Amniotic epithelial cell (primary cell): ENCODE measurements at regions not wholly inside any gene's neighbourhood (a gene's known extent, or its start where the extent isn't known, plus 50 kb on each side); places are given as distances from the start of the nearest gene placed in this dataset.

Source experiments
- DNase-seq: peaks from one replicate; pipeline ENCODE4 v3.0.0-alpha.2; 2010; ENCODE audit warnings: low read depth

- no peak for DNase-seq
These were observed 110.4 kb upstream of the RAB27B start for GRCh38 chr18:54717673-54718407.

DNA sequence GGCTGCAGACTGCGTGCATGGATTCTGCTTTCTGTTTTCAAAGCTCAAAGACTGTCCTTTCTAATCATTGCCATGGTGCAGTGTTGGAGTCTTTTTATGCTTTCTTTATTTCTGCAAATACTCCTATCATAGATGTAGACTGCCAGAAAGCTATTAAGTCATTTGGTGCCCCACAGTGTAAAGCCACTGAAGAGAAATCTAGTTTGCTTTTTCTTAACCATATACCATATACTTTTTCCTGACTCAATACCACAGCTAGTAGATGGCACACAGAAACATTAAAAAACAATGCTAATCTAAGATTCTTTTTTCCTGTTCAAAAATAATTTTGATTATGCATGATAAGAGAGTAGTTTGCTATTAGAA, 109.9 kb upstream of the RAB27B start:
- DNase-seq = no peak

DNA sequence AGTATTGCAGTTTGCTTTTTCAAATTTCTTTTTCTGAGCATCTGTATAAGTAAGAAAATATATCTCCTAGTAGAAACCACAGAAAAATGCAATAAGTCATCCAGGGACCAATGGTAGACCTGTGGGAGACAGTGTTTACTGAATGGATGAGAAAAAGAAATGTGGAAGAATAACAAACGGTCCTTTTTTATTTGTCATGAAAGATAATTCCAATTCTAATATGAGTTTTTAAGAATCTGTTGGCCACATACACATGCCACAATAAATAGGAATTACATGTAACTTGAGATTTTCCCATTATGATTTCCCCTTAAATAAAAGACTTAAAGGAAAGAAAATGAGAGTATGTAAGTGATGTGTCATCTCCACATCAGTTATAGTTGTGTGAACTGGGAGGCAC, 107.7 kb upstream of the RAB27B start:
- DNase-seq = peak; percentile 83

GRCh38 chr18:54726143-54726542, 102.1 kb upstream of the RAB27B start:
- DNase-seq = no peak

DNA sequence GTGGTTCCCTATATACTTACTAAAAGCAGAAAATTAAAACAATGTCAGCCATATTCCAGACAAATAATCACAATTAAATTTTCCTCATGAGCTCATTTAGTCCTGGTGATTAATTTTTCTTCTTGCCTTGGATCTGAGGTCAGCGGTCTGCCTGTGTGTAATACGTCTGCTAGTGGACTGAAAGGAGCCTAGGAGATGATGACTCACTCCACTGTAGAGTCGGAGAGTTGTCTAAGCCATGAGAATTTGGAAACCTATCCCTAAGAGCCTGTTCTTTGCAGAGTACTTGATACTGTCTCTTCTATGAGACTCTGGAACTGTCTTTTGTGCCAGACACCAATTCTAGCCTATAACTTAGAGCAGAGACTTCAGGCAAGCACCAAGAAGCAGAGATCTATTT, 94.2 kb upstream of the RAB27B start:
- DNase-seq = peak; percentile 98

- peak; percentile 33 for DNase-seq
These were observed 91.3 kb upstream of the RAB27B start for GRCh38 chr18:54736981-54737380.

DNA sequence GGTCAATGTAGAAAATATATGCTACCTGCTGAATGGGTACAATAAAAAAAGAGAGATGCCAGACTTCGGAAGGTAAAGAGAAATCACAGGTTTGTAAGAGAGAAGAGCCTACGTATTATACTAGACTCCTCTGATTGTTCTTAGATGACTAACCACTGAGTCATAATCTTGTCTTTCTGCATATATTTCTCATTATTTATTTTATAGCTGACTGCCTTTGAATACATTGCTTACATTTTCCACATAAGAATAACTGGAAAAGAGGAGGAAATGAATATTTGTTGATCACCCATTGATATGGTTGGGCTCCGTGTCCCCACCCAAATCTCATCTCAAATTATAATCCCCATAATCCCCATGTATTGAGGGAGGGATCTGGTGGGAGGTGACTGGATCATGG, 90.3 kb upstream of the RAB27B start:
- peak; percentile 59 for DNase-seq

DNA sequence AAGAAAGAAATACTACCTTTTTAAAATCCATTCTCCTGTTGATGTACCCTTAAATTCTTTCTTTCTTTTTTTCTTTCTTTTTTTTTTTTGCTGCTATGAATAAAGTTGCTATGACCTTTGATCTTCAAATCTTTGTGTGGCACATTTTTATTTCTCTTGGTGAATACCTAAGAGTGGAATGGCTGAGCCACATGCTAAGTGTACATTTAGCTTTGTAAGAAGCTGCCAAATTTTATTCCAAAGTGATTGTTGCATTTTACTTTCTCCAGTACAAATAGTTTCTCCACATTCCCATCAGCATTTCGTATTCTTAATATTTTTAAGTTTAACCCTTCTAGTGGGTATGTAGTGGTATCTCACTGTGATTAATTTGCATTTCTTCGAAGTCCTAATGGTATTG, 88.8 kb upstream of the RAB27B start:
- DNase-seq = no peak

GRCh38 chr18:54740136-54740846, 88.0 kb upstream of the RAB27B start:
- peak; percentile 61 for DNase-seq

DNA sequence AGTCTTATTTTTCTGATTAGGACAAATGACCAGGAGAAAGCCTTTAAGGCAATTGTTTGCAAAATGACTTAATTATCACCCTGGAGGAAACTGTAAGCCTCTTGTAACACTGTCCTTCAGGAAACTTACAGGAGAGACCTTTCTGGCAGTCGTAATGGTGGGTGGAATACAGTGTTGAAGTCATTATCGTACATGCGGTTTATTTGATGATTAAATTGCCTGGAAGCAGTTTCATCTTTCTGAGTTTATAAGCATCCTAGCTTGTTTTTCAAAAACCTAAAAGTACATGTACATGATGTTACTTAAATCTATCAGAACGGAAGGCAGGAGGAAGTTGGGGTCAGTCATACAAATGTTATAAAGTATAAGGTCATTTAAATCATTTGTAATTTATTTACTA, 86.2 kb upstream of the RAB27B start:
- DNase-seq = peak; percentile 37

GRCh38 chr18:54742659-54743604, 85.3 kb upstream of the RAB27B start:
- peak; percentile 100 for DNase-seq

DNA sequence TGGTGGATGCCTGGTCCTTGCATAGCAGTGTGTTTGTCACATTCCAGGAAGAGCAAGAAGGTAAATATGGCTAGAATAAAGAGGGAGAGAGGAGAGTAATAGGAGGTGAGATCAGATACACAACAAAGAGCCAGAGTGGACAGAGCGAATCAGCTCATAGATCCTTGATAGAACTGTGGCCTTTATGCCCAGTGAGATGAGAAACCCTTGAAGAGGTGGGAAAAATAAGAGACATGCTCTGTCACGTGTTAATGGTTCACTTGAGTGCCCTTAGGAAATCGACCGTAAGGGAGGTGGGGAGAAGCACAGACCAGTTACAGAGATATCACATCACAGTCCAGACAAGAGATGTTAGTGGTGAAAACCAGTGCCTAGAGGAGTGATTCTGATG, 84.7 kb upstream of the RAB27B start:
- no peak for DNase-seq

GRCh38 chr18:54749291-54749690, 79.0 kb upstream of the RAB27B start:
- no peak for DNase-seq

GRCh38 chr18:54750350-54750749, 77.9 kb upstream of the RAB27B start:
- no peak for DNase-seq

DNA sequence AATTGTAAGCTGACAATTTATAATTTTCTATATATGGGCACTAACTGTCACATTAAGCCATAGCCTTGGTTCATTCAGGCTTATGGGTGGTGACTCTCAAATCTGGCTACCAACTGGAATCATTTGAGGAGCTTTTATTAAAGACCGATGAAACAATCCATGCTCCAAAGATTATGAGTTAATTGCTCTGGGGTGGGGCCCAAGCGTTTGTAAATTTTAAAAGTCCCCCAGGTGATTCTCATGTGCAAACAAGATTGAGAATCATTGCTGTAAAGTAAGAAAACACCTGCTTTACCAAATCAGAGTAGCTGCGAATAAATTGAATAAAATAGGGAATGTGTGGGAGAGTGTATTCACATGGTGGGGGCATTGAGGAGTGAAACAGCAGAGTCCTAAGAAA, 76.1 kb upstream of the RAB27B start:
- no peak for DNase-seq

DNA sequence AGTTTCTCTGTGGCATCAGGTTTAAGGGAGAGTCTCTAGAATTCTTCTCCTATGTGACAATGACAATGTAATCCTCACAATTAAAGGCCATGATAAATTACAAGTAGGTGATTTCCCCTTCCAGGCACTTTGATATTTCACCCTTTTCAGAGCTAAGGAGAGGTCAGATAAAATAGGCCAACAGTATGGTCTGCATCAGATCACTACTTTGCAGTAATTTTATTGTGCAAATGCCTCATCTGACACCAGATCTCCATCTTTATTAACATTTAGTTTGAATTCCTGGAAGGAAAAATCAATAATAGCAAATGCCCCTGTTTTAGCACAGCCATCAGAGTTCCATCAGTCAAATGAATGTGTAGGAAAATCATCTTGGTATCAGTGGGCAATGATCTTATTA, 72.8 kb upstream of the RAB27B start:
- no peak for DNase-seq

DNA sequence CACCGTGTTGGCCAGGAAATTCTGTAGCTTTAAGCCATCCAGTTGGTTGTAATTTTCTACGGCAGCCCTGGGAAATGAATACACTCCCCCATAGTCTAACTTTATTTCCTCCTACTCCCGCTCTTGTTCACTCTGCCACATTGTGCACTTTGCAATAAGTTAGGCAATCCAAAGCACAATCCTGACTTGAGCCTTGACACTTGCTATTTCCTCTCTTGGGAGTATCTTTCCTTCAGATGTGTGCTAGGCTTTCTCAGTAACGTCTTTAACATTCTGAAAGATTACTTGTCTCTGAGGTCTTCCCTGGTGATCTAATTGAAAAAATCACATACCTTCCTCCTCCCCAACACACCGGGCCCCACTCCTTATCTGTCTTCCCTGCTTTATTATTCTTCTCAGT, 65.9 kb upstream of the RAB27B start:
- DNase-seq = peak; percentile 88

GRCh38 chr18:54764786-54765185, 63.5 kb upstream of the RAB27B start:
- no peak for DNase-seq

DNA sequence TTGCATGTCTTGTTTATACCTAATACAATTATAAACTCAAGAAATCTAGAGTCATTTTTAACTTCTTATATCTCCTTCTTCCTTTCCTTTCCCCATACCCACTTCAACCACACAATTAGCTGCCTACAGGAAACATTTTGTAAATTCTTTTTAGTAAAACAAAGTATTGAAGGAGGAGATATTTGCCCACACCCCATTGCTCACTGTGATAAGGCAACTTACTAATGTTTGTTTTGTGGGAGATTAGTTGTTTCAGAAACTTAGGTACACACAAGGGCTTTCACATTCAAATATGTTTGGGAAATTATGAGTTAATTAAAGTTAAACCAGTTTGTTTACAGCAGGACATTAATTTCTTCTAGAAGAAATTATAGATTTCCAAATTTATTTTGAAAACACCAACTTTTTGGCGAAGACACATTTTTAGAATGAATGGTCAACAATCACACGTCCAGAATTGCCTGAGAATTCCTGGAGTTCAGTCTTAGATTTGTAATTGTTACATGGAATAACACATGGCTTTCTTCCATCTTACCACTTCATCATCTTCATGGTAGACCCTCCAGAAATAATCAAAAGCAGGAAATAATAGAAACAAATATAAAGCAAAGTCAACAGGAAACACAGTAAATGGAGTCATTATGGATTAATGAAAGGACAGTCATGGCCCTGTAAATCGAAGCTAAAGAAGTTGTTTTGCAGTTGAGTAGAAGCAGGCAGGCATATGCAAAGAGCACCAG, 62.5 kb upstream of the RAB27B start:
- peak; percentile 39 for DNase-seq

- DNase-seq = peak; percentile 56
These were observed 61.6 kb upstream of the RAB27B start for GRCh38 chr18:54766634-54767033.

- DNase-seq = no peak
These were observed 61.2 kb upstream of the RAB27B start for GRCh38 chr18:54767098-54767497.
